ENCODE measurements at regions not wholly inside any gene's neighbourhood (a gene's known extent, or its start where the extent isn't known, plus 50 kb on each side); places are given as distances from the start of the nearest gene placed in this dataset.

DNA sequence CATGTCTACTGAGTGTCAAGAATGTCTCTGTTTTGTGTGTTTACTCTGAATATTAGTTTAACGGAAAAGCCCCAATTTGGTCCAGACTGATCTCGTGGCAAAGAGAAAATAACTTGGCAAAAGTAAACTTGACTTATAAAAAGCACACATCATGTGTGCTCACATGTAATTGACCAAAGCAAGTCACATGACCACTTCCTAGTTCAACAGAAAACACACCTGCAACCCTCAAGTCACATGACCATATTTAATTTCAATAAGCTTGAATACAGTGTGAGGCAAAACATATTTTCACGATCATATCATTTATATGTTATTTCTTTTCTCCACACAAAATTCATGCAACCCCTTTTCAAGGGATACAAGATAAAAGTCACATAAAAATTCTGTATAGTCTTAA, 662.4 kb downstream of the SLITRK1 start:
- no peak for DNase-seq (ENCODE audit: low spot score)

DNA sequence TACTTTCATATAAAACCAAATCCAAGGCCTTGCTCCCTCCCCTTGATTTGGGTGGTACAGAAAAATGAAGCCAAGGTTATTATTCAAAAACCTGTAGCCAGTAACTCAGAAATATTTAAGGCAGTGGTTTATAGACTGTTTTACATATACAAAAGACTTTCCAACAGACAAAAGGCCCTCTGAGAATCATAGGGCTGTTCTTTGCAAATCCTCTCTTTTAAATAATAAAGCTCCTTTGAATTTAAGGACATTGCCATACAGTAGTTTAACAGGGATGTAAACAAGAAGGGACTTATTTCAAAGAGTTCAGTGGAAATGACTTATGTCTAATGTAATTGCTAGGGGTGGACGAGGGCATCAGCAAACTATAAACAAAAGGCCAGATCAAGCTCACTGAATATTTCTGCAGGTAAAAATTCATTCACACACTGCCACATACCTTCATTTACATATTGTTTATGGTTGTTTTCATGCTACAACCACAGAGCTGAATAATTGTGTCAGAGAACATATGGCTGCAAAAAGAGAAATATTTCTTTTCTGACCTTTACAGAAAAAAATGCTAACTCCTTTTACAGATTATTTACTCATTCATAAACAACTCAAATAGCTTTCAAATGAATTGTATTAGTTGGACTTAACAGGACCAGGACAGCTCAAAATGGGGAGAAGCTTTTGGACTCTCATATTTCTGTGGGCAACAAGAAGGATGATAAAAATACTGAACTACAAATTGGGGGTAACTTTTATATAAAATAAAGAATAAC, 665.6 kb downstream of the SLITRK1 start:
- DNase-seq (ENCODE audit: low spot score): no peak

DNA sequence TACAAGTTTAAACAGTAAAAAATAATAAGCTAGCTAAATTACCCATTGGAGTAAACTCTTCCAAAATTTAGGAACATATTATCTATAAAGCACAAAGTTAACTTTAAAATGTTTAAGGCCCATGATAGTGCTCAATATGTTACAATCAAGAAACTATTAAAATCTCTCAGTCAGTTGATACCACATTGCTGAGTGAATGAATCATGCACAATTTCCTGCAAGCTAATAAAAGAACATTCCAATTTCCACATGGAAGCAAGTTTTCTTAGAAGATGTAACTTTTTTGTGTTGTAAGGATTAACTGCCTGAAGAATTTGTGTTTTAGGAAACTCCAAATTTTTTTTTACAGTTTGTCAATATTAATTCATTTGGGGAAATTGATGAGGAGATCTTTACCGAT, 666.6 kb downstream of the SLITRK1 start:
- no peak for DNase-seq (ENCODE audit: low spot score)

DNA sequence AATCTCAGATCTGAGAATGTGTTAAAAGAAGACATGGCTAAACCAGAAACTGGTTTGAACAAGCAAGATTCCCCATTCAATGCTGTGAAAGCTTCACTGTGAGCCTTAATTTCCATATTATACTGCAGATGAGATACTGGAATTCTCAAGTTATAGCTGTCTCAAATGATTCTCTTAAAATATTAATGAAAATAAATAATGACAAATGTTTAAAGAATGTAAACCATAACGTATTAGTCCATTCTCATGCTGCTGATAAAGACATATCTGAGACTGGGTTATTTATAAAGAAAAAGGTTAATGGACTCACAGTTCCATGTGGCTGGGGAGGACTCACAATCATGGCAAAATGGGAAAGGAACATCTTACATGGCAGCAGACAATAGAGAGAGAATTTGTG, 667.8 kb downstream of the SLITRK1 start:
- DNase-seq (ENCODE audit: low spot score): no peak

DNA sequence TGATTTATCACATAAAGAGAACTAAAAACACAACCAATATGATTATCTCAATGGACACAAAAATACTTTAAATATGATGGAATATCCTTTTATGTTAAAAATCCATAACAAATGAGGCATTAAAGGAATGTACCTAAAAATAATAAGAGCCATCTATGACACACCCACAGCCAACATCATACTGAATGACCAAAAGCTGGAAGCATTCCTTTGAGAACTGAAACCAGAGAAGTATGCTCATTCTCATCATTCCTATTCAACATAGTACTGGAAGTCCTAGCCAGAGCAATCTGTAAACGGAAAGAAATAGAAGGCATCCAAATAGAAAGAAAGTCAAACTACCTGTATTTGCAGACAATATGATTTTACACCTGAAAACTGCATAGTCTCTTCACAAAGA, 671.0 kb downstream of the SLITRK1 start:
- DNase-seq (ENCODE audit: low spot score): no peak

DNA sequence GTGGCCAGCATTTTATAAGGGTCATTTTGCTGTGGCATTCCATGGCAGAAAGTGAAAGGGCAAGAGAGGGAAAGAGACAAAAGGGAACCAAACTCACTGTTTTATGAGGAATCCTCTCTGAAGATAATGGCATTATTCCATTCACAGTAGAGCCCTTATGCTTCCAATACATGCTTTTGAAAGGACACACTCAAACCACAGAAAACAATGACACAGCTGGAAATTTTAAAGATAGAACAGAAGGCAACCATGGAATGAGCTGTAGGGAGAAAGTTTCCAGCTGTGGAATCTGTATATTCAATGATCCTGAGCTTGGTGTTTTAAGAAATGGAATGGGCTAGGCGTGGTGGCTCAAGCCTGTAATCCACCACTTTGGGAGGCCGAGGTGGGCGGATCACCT, 677.4 kb downstream of the SLITRK1 start:
- DNase-seq (ENCODE audit: low spot score): no peak

DNA sequence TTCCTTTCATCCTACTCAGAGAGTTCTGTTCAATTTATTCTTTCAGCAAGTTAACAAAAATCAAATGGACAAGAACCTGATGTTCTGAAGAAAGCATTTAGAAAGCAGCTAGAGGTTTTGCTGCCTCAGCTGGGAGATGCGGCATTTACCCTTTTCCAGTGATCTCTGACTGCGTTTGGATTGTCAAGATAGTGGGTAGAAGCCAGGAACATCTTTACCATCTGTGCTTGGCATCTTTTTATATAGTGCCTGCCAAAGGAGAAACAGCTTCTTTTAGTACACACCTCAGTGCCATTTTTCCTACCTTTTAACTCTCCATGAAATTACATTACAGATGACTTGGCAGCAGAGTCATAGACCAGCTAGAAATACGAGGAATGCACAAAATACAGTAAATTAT, 680.8 kb downstream of the SLITRK1 start:
- DNase-seq (ENCODE audit: low spot score): no peak

DNA sequence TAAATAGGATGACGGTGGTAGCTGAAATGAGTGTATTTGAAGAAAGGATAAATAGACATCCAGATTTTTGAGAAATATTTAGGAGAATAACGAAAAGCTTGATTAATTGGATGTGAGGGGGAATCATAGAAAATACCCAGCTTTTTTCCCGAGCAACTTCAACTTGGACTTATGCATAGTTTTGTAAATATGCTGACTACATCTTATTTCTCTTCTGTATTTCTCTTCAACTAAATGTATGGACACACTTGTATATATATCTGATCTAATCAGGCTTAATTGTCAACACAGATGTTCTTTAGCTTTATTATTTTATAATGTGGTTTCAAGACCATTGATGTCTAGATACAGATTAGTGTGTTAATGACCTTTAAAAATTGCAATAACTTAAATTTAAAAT, 685.0 kb downstream of the SLITRK1 start:
- no peak for DNase-seq (ENCODE audit: low spot score)

DNA sequence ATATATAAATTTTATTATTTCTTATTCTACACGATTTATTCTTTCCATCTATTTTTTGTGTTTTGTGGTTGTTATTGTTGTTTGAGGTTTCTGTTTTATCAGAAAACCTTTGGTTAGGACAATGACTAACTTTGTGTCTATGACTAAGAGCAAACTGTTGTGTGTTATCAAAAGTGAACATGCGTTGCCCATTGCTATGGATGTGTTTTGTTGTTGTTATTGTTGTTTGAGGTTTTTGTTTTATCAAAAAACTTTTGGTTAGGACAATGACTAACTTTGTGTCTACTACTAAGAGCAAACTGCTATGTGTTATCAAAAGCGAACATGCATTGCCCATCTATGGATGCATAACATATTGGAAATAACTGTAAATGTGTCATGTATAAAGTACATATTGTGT, 692.3 kb downstream of the SLITRK1 start:
- no peak for DNase-seq (ENCODE audit: low spot score)

DNA sequence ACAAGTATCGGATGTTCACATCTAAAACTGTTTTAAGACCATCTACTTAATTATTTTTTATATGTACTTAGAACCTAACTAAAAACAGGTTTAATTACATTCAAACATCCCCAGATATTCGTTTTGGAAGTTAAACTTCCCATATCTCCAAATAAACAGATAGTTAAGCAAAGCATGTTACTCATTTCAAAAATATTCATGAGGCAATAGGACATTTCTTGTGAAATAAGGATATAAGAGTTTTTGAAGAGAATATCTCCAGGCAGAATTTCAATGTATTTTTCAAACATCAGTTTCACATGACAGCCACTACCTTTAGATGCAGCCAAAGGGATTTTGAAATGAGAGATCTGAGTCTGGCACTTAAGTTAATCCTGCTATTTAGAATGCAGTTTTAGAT, 697.5 kb downstream of the SLITRK1 start:
- no peak for DNase-seq (ENCODE audit: low spot score)

DNA sequence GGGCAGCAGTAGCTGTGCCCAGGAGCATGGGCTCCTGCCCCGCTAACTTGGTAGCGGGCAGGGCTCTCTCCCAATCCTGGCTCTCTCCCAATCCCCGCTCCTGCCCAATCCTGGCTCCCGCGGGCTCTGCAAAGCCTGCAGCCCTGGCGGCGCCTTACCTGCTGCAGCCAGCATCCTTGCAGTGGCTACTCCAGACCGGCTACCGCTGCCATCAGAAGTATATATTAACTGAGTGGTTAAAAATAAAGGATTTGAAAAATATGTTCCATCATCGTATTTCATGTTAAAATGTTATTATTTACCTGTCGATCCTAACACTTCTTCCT, 698.2 kb downstream of the SLITRK1 start:
- DNase-seq (ENCODE audit: low spot score): no peak

DNA sequence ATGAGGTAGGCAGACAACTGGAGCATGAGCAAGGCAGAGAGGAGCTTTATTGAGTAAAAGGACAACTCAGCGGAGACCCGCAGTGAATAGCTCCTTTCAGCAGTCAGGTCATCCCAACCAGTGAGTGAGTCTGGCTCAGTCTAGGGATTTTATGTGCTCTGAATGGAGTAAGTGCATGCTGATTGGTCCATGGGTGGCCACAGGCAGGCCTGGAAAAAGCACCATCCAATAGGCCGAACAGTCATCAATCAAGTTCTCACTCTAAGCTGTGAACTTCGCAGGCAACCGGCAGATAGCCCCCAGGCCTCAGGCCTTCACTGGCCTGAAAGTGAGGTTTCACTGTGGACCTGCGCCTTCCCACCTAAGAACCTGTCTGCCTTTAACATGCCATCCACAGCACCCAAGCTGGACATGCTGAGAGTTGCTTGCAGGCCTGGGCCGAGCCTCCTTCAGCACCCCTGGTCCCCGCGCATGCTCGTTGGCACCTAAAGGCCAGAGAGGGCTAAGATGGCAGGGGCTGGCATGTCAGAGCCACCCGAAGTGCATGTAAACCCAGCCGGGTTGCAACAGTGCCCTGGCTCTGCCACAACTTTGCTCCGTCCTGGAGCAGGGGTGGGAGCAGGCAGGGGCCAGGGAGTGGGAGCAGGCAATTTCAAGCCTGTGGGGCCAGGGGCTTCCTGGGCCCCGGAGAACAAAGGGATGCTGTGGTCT, 698.7 kb downstream of the SLITRK1 start:
- no peak for DNase-seq (ENCODE audit: low spot score)

DNA sequence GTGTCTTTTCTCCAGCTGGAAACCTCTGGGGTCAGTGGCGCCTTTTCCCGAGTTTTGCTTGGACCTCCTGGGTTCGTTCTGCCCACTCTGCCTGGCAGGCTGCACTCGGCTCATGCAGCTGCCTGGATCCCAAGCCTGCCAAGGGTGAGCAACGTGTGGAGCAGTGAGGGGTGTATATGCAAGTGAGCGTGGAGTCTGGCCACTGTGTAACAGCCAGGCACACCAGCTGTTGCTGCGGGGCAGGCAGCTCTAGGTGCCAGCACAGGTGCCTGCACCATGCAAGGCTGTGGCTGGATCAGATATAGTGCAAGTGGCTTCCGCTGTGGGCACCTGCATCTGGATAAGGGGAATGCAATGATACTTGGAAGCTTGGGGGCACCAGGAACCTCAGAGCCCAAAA, 699.4 kb downstream of the SLITRK1 start:
- no peak for DNase-seq (ENCODE audit: low spot score)

DNA sequence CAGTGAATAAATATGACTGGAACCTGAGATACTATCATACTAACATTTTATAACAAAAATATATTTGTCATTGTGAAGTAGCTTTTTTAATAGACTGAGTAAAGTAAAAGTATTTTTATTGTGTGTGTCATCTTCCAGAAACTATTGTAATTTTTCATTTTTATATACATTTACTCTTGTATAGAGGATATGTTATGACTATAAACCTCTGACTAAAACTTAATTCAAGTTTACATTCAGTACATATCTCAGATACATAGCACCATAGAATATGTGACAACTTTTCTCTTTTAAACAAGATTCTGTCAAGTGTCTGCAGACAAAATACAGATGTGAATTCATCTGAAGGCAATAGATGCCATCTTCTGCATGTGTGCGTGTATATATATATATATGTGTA, 704.3 kb downstream of the SLITRK1 start:
- DNase-seq (ENCODE audit: low spot score): no peak

DNA sequence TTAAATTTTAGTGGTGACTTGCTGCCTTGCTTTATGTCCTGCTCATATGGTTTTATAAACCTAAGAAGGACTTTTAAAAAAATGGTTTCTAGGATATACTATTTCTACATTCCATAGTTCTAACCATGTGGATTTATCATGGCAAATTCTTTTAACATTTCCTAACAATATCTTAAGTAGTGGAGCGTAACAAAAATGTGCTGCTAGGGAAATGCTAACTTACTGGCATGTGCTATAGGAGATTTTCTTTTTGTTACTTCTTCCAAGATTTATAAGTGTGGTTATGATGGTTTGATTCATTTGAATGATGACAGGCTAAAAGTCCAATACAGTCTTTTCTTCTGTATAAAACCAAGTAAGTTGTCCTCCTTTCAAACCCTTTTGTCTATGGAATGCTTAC, 713.7 kb downstream of the SLITRK1 start:
- no peak for DNase-seq (ENCODE audit: low spot score)

DNA sequence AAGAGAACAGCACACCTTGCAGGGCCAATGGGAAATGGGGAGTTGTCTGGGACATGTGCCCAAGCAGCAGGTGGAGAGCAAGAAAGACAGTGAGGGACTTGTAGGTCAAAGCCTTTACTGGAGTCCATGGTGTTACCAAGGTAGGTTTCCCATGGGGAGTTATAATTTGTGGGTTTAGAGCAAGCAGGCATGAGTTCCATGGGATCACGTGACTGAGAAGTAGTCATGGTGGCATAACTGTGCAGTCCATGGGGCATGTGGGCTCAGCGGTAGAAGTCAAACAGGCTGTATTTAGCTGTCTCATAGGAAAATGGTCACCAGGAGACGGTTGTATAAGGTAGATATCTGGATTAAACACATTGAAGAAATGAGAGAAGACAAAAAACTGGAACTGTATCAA, 715.1 kb downstream of the SLITRK1 start:
- no peak for DNase-seq (ENCODE audit: low spot score)

DNA sequence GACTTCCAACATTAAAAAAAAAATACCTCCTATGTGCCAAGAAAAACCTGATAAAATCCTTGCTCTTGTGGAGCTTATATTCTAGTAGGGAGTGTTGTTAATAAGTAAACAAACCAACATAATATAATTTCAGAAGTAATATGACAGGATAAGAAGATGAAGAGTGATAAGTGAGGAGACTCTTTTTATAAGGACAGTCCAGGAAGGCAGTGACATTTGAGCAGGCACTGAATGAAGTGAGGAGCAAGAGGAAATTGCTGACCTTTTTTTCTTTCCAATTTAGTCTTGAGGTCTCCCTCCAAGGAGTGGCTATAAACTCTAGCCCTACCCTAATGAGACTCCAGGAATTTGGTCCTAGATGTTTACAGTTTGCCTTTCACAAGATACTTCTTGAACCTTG, 715.7 kb downstream of the SLITRK1 start:
- no peak for DNase-seq (ENCODE audit: low spot score)

DNA sequence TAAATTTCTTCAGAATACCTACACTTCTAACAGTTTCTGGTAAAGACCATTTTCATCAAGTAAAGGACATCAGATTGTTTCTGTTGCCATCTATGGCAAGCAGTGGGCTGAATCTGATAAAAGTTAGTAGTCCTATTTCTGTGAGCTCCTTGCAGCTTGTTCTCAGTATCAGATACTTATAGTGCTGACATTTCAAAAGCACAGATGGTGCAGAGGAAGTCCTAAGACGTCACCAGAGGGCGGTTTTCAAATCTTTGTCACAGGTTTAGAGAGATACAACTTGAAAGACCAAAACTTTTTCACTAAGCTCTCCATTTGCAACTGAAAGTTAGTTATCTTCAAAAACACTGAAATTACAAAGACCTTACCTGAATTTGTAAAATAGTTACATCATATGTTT, 719.8 kb downstream of the SLITRK1 start:
- no peak for DNase-seq (ENCODE audit: low spot score)

DNA sequence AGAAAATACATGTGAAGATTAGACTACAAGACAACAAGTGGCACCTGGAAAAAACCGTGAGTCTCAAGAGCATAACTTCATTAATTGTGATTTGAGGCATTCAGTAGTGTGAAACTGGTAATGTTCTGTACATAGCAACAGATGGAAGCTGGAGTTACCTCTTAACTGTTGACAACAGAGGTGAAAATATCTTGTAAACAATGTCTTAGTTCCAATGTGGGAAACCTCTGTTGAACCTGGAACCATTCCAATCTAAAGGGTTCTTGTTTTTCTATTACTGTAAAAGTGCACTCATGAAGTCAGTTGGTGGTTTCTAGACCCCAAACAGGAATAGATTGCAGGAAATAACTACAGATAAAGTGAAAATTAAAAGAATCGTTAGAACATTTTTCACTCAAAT, 728.4 kb downstream of the SLITRK1 start:
- DNase-seq (ENCODE audit: low spot score): no peak

DNA sequence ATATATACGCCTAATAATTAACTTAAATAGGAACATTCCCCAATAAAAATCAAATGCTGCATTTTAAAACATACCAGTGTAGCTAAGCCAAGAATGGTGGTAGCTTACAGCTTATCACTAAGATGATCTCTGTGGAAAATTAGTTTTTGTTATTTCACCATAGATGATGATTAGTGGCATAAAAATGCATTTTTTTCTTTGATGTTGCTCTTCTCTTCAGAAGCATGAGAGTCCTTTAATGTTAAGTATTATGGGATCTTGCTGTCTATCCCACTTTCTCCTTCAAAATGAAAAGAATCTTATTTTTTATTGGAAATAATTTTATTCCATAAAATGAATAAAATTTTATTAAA, 731.0 kb downstream of the SLITRK1 start:
- no peak for DNase-seq (ENCODE audit: low spot score)

DNA sequence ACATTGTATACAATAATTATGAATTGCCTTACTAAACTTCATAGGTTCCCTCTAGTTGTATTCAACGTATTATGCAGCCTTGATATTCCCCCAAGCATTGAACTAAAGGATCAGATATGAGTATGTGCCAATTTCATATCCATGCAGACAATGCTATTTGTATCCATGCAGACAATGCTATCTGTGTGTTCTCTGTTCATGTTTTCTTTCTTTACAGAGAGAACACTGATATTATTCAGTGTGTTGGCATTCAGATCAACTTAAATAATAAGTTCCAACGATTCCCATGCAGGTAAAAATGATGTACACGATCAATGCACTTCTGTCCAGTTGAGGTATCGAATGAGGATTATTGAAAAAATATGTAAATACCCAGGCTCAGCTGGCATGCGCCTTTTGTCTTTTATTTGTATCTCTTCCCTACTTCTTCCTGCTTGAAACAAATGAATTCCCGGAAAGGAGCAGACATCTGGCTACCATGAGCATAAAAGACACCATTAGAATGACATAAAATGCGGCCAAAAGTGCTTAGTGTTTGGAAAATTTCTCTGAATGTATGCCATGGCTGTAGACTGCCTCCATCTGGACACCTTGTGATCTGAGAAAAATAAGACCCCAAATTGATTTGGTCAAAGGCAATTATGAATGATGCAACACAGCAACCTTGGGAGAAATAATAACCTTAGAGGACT, 731.5 kb downstream of the SLITRK1 start:
- no peak for DNase-seq (ENCODE audit: low spot score)

DNA sequence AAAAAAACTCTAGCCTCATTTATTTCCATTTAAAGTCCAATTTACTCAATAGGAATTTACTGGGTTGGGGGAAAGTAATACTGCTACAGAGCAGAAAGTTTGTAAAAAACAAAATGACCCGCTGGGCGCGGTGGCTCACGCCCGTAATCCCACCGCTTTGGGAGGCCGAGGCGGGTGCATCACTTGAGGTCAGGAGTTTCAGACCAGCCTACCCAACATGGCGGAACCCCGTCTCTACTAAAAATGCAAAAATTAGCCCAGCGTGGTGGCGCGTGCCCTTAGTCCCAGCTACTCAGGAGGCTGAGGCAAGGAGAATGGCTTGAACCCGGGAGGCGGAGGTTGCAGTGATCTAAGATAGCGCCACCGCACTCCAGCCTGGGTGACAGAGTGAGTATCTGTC, 745.6 kb downstream of the SLITRK1 start:
- DNase-seq (ENCODE audit: low spot score): no peak

DNA sequence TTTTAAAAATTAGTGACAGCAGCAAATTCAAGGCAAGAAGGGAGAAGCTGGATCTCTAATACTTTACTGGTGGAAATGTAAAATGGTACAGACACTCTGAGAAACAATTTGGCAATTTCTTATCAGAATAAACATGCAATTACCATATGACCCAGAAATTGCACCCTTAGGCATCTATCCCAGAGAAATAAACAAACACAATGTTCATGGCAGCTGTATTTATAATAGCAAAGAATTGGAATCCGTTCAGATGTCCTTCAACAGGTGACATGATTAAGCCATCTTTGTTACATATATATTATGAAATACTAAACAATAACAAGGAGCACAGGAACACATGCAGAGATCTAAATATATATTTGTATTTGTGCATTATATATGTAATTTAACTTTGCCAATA, 756.5 kb downstream of the SLITRK1 start:
- DNase-seq (ENCODE audit: low spot score): no peak

Measured in mucosa of gallbladder (tissue), 1 donor.